ENCODE measurements at regions not wholly inside any gene's neighbourhood (a gene's known extent, or its start where the extent isn't known, plus 50 kb on each side); places are given as distances from the start of the nearest gene placed in this dataset.
A peak's percentile ranks its signal among the peaks of the same experiment; 100 is the strongest.

DNA sequence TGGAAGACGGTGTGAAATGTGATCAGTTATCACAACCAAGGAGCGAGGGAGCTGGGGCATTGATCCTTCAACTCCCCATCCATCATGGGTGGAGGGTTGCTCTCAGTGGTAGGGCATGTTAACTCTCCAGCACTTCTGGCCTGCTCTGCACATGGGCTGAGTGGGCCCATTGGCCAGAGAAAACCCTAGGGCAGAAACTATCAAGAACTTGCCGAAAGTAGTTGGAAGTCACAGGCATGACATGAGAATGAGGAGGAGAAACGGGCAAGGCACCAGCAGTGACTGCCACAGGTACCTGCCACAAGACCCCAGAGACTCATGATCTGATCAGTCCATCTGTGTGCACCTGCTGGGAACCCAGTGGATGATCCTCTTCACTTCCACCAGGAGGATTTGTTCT is 50.9 kb upstream of the CXCL14 start:
- no peak overlapping the region for H3K23ac ChIP-seq (ENCODE audit: low read length)
- H3K79me2 ChIP-seq (ENCODE audit: control insufficient read depth, insufficient read depth, low read length) = no peaks in the 10 kb centered on the region
- no CpG with 5 or more reads among the region's 4 CpGs for WGBS (ENCODE audit: extremely low coverage, insufficient coverage, low lambda C conversion rate)
- no peak overlapping the region for H4K8ac ChIP-seq (ENCODE audit: low read depth, low read length)
- no peak overlapping the region for H4K5ac ChIP-seq (ENCODE audit: low read length)
- no peak overlapping the region for H2BK120ac ChIP-seq (ENCODE audit: low read depth, low read length)
- H3K18ac ChIP-seq (ENCODE audit: low read length) = no peak overlapping the region
- DNase-seq = no peak
- no peak overlapping the region for H3K4ac ChIP-seq (ENCODE audit: low read depth, low read length)
- no peaks in the 10 kb centered on the region for H3K4me1 ChIP-seq (ENCODE audit: control insufficient read depth, low read depth, low read length)
- no peaks in the 10 kb centered on the region for H3K36me3 ChIP-seq (ENCODE audit: control insufficient read depth, insufficient read depth, low read length)
- no peak overlapping the region for H2BK5ac ChIP-seq (ENCODE audit: low read length)
- H3K56ac ChIP-seq (ENCODE audit: low read length) = no peak overlapping the region
- no peak overlapping the region for H3K4me3 ChIP-seq (ENCODE audit: low read length)
- H3K79me1 ChIP-seq (ENCODE audit: low read length) = no peaks in the 10 kb centered on the region
- H3K9ac ChIP-seq (ENCODE audit: low read length) = no peak overlapping the region
- no peak overlapping the region for H3K27ac ChIP-seq (ENCODE audit: low read depth, low read length)
- no peaks in the 10 kb centered on the region for H3K27me3 ChIP-seq (ENCODE audit: insufficient read depth, low read length, poor library complexity)
- H2BK15ac ChIP-seq (replicated peaks; ENCODE audit: low read depth) = no peak overlapping the region
- H2AK5ac ChIP-seq (ENCODE audit: low read length) = no peak overlapping the region
- no peak overlapping the region for H3K4me2 ChIP-seq (ENCODE audit: low read length)

DNA sequence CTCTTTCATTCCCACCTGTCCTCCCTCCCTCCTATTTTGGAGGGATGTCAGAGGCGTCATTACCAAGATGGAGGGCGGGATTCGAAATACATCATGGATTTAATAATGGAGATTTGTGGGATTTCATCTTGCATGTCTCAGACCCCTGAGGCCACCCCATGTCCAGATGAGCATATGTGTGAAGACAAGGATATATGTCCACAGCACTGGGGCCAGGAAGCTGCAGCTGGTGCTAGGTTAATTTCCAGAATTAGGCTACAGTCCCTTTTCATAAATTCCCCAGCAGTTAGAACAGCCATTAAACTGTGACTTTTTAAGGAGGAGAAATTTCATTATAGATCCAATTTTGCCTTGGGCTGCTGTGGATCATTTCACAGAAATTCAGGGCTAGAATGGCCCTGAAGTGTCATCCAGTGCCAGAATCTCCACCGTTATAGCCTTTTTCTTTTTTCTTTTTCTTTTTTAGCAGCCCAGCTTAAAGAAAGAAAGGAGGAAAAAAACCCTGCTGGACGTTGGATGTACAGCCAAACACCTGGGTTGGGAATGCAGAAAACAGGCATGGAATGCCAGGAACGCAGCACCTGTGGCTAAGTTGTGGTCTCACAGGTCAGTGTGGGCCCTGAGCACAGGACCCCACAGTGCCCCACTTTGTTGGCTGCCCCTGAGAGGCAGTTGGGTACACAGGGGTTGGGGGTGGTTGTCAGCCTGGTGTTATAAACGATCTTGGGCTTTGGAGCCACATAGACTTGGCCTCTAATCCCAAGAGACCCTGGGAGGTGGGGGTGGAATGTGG is 50.2 kb upstream of the CXCL14 start:
- Histone ChIP-seq H3K27ac (ENCODE audit: low read depth, low read length) (no peak overlapping the region), H2BK5ac (ENCODE audit: low read length) (no peak overlapping the region), H3K79me1 (ENCODE audit: low read length) (no peaks in the 10 kb centered on the region), H3K9ac (ENCODE audit: low read length) (no peak overlapping the region), H4K5ac (ENCODE audit: low read length) (no peak overlapping the region), H3K4me1 (ENCODE audit: control insufficient read depth, low read depth, low read length) (no peaks in the 10 kb centered on the region), H2AK5ac (ENCODE audit: low read length) (no peak overlapping the region), H3K27me3 (ENCODE audit: insufficient read depth, low read length, poor library complexity) (no peaks in the 10 kb centered on the region), H3K23ac (ENCODE audit: low read length) (no peak overlapping the region), H3K79me2 (ENCODE audit: control insufficient read depth, insufficient read depth, low read length) (no peaks in the 10 kb centered on the region), H2BK15ac (replicated peaks; ENCODE audit: low read depth) (no peak overlapping the region), H3K18ac (ENCODE audit: low read length) (no peak overlapping the region), H3K4ac (ENCODE audit: low read depth, low read length) (no peak overlapping the region), H3K56ac (ENCODE audit: low read length) (no peak overlapping the region), H3K36me3 (ENCODE audit: control insufficient read depth, insufficient read depth, low read length) (no peaks in the 10 kb centered on the region), H3K4me3 (ENCODE audit: low read length) (no peak overlapping the region), H3K4me2 (ENCODE audit: low read length) (no peak overlapping the region), H4K8ac (ENCODE audit: low read depth, low read length) (no peak overlapping the region), H2BK120ac (ENCODE audit: low read depth, low read length) (no peak overlapping the region)
- WGBS (ENCODE audit: extremely low coverage, insufficient coverage, low lambda C conversion rate) = no CpG with 5 or more reads among the region's 7 CpGs
- peak; percentile 14 for DNase-seq
